KOPT-K1 (cell line): ENCODE measurements at regions not wholly inside any gene's neighbourhood (a gene's known extent, or its start where the extent isn't known, plus 50 kb on each side); places are given as distances from the start of the nearest gene placed in this dataset.

Source experiments
- H3K27ac ChIP-seq: fragments of 200-600 bp; sonication (generic); 2 replicates; pipeline ENCODE4 v1.5.1; 2016; ENCODE audit warnings: antibody characterized with exemption, mild to moderate bottlenecking, low read depth, low read length; ENCODE audit not compliant: poor library complexity, severe bottlenecking
- H3K36me3 ChIP-seq: fragments of 200-600 bp; sonication (generic); 2 replicates; pipeline ENCODE4 v1.5.1; 2017; ENCODE audit warnings: antibody characterized with exemption, mild to moderate bottlenecking, low read length, moderate library complexity; ENCODE audit not compliant: insufficient read depth
- H3K9me3 ChIP-seq: fragments of 200-600 bp; sonication (generic); 2 replicates; pipeline ENCODE4 v1.5.1; 2017; ENCODE audit warnings: antibody characterized with exemption, low read length, mild to moderate bottlenecking; ENCODE audit not compliant: insufficient read depth, poor library complexity, severe bottlenecking

GRCh38 chr2:207248702-207249377, 83.1 kb upstream of the KLF7 start:
- Histone ChIP-seq H3K36me3 (no peaks in the 10 kb centered on the region), H3K9me3 (no peaks in the 10 kb centered on the region), H3K27ac (no peak overlapping the region)

- no peaks in the 10 kb centered on the region for H3K36me3 ChIP-seq
- H3K27ac ChIP-seq = no peak overlapping the region
- no peaks in the 10 kb centered on the region for H3K9me3 ChIP-seq
Measured at GRCh38 chr2:207251022-207251421, 85.3 kb upstream of the KLF7 start.

- no peaks in the 10 kb centered on the region for H3K36me3 ChIP-seq
- H3K9me3 ChIP-seq = no peaks in the 10 kb centered on the region
- no peak overlapping the region for H3K27ac ChIP-seq
Measured at GRCh38 chr2:207251573-207252192, 85.9 kb upstream of the KLF7 start.

- Histone ChIP-seq H3K9me3 (no peaks in the 10 kb centered on the region), H3K27ac (no peak overlapping the region), H3K36me3 (no peaks in the 10 kb centered on the region)
Measured at GRCh38 chr2:207252416-207252815, 86.7 kb upstream of the KLF7 start.

- H3K36me3 ChIP-seq = no peaks in the 10 kb centered on the region
- no peaks in the 10 kb centered on the region for H3K9me3 ChIP-seq
- no peak overlapping the region for H3K27ac ChIP-seq
Measured at GRCh38 chr2:207252979-207253645, 87.4 kb upstream of the KLF7 start.

- Histone ChIP-seq H3K27ac (no peak overlapping the region), H3K9me3 (no peaks in the 10 kb centered on the region), H3K36me3 (no peaks in the 10 kb centered on the region)
Measured at GRCh38 chr2:207253666-207254345, 88.1 kb upstream of the KLF7 start.

- H3K9me3 ChIP-seq = no peaks in the 10 kb centered on the region
- H3K36me3 ChIP-seq = no peaks in the 10 kb centered on the region
- H3K27ac ChIP-seq = no peak overlapping the region
Measured at GRCh38 chr2:207254591-207255464, 89.1 kb upstream of the KLF7 start.

GRCh38 chr2:207255565-207256470, 90.1 kb upstream of the KLF7 start:
- Histone ChIP-seq H3K27ac (no peak overlapping the region), H3K9me3 (no peaks in the 10 kb centered on the region), H3K36me3 (no peaks in the 10 kb centered on the region)

GRCh38 chr2:207256476-207257207, 90.9 kb upstream of the KLF7 start:
- H3K36me3 ChIP-seq = no peaks in the 10 kb centered on the region
- no peaks in the 10 kb centered on the region for H3K9me3 ChIP-seq
- no peak overlapping the region for H3K27ac ChIP-seq

- Histone ChIP-seq H3K9me3 (no peaks in the 10 kb centered on the region), H3K36me3 (no peaks in the 10 kb centered on the region), H3K27ac (no peak overlapping the region)
Measured at GRCh38 chr2:207257251-207258250, 91.8 kb upstream of the KLF7 start.

GRCh38 chr2:207258263-207258991, 92.7 kb upstream of the KLF7 start:
- no peaks in the 10 kb centered on the region for H3K9me3 ChIP-seq
- no peak overlapping the region for H3K27ac ChIP-seq
- H3K36me3 ChIP-seq = no peaks in the 10 kb centered on the region

GRCh38 chr2:207260021-207260420, 94.3 kb upstream of the KLF7 start:
- no peak overlapping the region for H3K27ac ChIP-seq
- no peaks in the 10 kb centered on the region for H3K36me3 ChIP-seq
- H3K9me3 ChIP-seq = no peaks in the 10 kb centered on the region
